GM21381 (cell line): ENCODE measurements at regions not wholly inside any gene's neighbourhood (a gene's known extent, or its start where the extent isn't known, plus 50 kb on each side); places are given as distances from the start of the nearest gene placed in this dataset.
A peak's percentile ranks its signal among the peaks of the same experiment; 100 is the strongest.

Source experiments
- ATAC-seq: cut with Tn5 transposase; IDR thresholded peaks from one replicate; pipeline ENCODE4 v1.9.1; 2021; ENCODE audit warnings: mild to moderate bottlenecking, moderate library complexity; ENCODE audit not compliant: unreplicated experiment

GRCh38 chr2:147099845-147100244 lies 745.0 kb upstream of the ACVR2A start:
- ATAC-seq: no peak

GRCh38 chr2:147098940-147099339 lies 745.9 kb upstream of the ACVR2A start:
- ATAC-seq: no peak

DNA sequence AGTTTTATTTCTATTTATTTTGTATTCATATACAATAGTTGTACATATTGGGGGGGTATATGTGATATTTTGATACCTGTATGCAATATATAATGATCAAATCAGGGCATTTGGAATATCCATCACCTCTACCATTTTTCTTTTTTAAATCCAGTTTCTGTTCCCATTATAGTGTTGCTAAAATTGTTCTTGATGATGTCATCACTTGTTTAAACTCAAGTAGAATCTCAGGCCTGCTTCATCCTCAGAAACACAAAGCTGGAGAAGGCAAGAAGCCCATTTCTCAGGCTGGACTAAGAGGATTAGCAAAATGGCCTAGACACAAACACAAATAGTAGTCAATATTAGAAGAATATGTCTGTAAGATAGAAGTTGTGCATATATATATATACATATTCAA lies 747.1 kb upstream of the ACVR2A start:
- ATAC-seq: no peak

- no peak for ATAC-seq
Observed at GRCh38 chr2:147096671-147097070, 748.2 kb upstream of the ACVR2A start.

DNA sequence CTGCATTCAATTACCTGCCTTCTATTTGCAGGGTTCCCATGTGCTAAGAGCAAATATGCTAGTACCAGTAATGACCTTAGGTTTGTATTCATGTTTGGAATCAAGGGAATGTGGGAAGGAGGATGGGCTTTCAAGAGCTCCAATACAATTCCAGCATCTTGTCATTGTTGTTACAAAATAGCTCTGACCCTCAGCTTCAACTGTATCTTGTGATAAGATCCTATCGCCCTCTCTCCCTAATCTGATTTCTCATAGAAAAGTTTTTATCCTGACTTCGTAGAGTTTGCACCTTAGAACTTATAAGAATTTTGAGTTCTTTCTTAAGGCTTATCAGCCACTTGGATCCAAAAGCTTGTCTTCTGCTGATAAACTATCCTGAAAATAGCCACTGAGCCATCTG lies 749.5 kb upstream of the ACVR2A start:
- no peak for ATAC-seq

DNA sequence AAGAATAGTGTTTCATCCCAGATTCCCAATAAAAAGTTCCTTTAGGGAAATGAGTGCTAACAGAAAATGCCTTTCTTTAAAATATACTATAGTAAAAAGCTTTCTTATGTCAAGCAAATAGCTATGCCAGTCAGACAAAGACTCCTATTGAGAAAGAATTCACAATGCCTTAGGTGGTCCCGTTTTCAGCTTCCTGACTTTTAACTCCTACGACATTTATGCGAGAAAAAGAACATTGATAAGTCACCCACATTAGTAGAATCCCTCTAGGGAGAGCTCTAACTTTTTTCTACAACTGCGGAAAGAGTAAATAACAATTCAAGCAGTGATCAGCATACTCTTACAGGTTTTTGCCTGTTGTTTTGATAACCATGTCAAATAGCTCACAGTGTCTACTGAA lies 750.8 kb upstream of the ACVR2A start:
- ATAC-seq: no peak

- no peak for ATAC-seq
Observed at GRCh38 chr2:147092266-147092665, 752.6 kb upstream of the ACVR2A start.

- no peak for ATAC-seq
Observed at GRCh38 chr2:147091448-147091847, 753.4 kb upstream of the ACVR2A start.

DNA sequence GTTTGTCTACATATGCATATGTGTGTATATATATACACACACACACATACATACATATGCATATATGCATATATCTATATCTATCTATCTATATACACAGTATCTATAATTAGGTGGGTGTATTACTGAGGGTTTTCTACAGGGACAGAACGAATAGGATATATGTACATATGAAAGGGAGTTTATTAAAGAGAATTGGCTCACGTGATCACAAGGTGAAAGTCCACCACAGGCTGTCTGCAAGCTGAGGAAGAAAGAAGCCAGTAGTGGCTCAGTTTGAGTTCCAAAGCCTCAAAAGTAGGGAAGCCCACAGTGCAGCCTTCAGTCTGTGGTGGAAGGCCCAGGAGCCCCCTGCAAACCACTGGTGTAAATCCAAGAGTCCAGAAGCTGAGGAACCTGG lies 756.0 kb upstream of the ACVR2A start:
- no peak for ATAC-seq

- ATAC-seq: no peak
Observed at GRCh38 chr2:147086715-147087114, 758.1 kb upstream of the ACVR2A start.

DNA sequence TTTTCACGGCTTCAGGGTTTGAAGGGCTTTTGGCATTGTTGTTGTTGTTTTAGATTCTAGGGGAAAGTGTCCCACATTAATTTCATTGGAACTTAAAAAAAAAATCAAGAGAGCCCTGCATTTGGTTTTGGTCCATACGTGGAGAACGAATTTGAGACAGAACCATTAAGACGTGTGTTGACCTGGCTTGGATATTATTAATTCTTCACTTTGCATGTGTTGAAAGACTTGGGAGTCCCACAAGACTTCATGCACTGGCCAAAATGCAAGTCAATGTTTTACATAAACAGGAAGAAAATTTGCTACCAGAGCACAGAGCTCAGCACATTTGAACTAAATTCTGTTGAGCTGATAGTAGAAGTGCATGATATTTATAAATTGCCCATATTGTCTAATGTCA lies 761.2 kb upstream of the ACVR2A start:
- no peak for ATAC-seq

- ATAC-seq: peak; percentile 87
Observed at GRCh38 chr2:147082850-147083522, 761.8 kb upstream of the ACVR2A start.

- no peak for ATAC-seq
Observed at GRCh38 chr2:147081831-147082230, 763.0 kb upstream of the ACVR2A start.

DNA sequence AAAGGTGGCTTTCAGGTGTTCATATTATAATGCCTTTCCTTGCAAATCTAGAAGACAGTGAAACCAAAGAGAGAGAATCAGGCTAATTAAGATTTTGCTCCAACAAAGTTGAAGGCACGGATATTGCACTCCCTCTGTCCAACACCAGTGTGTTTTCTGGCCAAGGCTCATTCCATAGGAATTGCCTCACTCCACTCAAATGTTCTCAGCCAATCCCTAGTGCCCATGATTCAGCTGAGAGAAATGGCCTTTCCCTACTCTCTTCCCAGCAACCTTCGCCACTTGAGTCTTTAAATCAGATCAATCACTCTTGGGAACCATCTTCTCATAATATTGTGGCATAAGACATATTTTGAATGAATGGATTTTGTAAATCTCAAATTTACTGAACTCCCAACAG lies 768.2 kb upstream of the ACVR2A start:
- ATAC-seq: no peak

GRCh38 chr2:147068071-147068470 lies 776.8 kb upstream of the ACVR2A start:
- no peak for ATAC-seq

- ATAC-seq: no peak
Observed at GRCh38 chr2:147067136-147067535, 777.7 kb upstream of the ACVR2A start.

- no peak for ATAC-seq
Observed at GRCh38 chr2:147062073-147062472, 782.8 kb upstream of the ACVR2A start.

DNA sequence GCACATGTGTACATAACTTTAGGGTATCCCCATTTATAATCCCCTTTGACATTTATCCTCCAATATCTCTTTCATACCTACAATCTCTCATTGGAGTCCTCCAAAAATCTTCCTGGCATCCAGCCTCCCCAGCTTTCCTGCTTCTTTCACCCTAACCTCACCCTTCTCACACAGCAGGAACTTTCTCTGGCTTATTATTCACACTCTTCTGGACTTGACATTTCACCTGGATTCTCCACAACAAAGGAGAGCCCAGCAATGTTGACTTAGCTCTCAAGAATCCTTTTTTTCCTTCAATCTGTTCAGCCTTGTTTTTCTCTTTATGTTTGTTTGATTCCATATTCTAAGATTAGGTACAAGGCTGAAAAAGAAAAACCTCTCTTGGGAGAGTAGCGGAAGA lies 783.6 kb upstream of the ACVR2A start:
- no peak for ATAC-seq

DNA sequence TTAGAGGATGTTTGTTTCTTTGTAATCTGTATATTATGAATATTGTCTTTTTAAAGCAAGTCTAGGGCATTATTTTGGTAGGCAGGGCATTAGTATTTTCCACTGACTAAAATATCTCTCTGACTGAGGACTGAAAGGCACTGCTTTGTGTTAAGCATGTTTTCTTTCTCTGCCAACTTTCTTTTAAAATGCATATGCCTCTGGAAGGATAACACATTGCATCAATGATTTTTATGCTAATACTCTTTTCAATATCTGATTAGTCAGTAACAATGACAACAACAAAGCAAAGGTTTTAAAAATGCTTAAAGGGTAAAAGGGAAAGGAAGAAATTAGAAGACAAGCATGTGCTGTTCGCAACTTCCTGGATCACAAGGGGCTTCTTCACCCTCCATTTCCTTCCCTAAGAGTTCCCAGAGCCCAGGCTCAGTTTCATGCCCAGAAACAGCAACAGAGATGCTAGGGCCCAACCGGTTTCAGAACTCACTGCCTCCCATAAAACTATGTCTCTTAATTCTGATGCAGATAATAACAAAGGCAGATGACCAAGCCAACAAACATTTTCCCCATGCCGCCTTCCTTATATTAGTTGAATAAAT lies 786.8 kb upstream of the ACVR2A start:
- ATAC-seq: no peak

- ATAC-seq: no peak
Observed at GRCh38 chr2:147051814-147052213, 793.0 kb upstream of the ACVR2A start.

GRCh38 chr2:147051248-147051647 lies 793.6 kb upstream of the ACVR2A start:
- no peak for ATAC-seq

DNA sequence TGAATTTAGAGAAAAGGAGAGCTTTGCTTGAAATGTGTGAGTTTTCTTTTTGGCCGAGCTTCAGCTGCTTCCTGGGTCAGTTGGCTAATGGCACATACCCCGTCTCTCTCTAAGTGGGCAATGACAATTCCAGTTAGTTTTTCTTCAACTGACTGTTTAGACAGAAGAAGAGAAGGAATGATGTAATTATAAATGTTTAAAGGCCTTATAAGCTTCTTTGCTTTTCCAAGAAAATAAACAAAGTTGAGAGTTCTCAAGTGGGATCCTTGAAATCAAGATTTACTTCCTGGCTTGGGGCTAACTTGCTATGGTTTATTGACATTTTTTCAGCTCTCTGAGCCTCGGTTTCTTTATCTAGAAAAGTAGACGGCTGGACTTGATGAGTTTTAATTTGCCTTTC lies 794.9 kb upstream of the ACVR2A start:
- no peak for ATAC-seq

- no peak for ATAC-seq
Observed at GRCh38 chr2:147046473-147046872, 798.4 kb upstream of the ACVR2A start.
